ENCODE measurements at regions not wholly inside any gene's neighbourhood (a gene's known extent, or its start where the extent isn't known, plus 50 kb on each side); places are given as distances from the start of the nearest gene placed in this dataset.
"Not testable (repeated sequence)": the region's sequence is repeated elsewhere in the genome, so short reads cannot be mapped to it uniquely, and the experiment has no call there.

GRCh38 chr2:58435246-58435645 is 194.1 kb upstream of the FANCL start:
- FAIRE-seq = no peak

- no peak for FAIRE-seq
Observed at GRCh38 chr2:58434692-58435091, 193.6 kb upstream of the FANCL start.

- no peak for FAIRE-seq
Observed at GRCh38 chr2:58432491-58433170, 191.5 kb upstream of the FANCL start.

GRCh38 chr2:58429014-58429875 is 188.1 kb upstream of the FANCL start:
- no peak for FAIRE-seq

DNA sequence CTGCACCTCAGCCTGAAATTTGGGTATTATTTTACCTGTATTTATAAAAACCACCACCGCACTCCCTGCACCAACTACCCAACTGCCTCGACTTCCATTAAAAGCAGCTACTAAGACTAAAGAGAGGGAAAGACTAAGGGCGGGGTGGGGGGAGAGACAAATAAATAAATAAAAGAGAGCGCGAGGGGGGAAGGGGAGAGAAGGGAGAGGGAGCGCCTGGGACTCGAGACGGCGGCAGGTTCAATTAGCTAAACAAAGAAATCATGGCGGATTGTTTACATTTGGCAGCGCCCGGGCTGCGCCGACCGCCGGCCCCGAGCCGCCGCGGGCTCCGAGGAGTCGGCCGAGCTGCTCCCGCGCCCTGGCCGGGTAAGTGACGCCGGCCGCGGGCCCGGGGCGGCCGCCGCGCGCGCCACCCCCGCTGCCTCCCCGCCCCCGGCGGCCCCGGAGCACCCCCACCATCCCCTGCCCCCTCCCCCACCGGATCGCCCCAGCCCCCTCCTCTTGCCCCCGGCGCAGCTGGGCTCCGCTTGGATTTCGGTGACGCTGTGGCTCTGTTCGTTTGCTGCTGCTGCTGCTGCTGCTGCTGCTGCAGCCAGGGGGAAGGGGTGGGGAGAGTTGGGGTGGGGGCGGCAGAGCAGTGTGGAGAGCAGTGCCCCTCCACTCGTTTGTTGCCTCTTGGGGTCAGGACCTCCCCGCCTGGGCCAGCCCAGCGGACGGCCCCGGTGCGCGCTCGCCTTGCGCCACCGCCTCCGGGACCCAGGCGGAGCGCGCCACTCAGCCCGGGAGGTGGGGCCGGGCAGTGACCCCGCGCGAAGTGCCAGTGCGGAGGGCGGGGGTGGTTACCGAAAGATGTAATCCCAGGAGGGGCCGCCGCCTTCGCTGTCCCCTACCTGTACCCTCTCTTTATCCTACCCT is 187.2 kb upstream of the FANCL start:
- FAIRE-seq = no peak

- FAIRE-seq = no peak
Observed at GRCh38 chr2:58427572-58428095, 186.5 kb upstream of the FANCL start.

- no peak for FAIRE-seq
Observed at GRCh38 chr2:58425368-58425767, 184.2 kb upstream of the FANCL start.

- FAIRE-seq = no peak
Observed at GRCh38 chr2:58419983-58420382, 178.9 kb upstream of the FANCL start.

DNA sequence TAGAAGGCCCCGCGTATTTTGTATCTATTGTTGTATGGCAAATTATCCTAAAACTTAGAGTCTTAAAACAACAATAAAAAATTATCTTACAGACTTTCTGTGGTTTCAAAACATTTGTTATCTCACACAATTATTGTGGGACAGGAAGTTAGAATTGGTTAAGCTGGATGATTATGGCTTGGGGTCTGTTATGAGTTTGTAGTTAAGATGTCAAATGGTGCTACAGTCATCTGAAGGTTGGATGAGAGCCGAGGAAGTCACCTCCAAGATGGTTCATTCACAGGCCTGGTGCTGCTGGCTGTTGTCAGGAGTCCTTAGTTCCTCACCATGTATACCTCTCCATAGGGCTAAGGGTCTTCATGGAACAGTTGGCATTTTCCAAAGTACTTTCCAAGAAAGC is 175.6 kb upstream of the FANCL start:
- FAIRE-seq = no peak

GRCh38 chr2:58414506-58414905 is 173.4 kb upstream of the FANCL start:
- FAIRE-seq = no peak

GRCh38 chr2:58410549-58410948 is 169.4 kb upstream of the FANCL start:
- no peak for FAIRE-seq

- FAIRE-seq = no peak
Observed at GRCh38 chr2:58407487-58407886, 166.4 kb upstream of the FANCL start.

GRCh38 chr2:58405341-58405740 is 164.2 kb upstream of the FANCL start:
- FAIRE-seq = no peak

GRCh38 chr2:58401936-58402335 is 160.8 kb upstream of the FANCL start:
- FAIRE-seq = no peak

- no peak for FAIRE-seq
Observed at GRCh38 chr2:58398406-58398805, 157.3 kb upstream of the FANCL start.

- no peak for FAIRE-seq
Observed at GRCh38 chr2:58387701-58388100, 146.6 kb upstream of the FANCL start.

GRCh38 chr2:58386904-58387303 is 145.8 kb upstream of the FANCL start:
- not testable (repeated sequence) for FAIRE-seq

DNA sequence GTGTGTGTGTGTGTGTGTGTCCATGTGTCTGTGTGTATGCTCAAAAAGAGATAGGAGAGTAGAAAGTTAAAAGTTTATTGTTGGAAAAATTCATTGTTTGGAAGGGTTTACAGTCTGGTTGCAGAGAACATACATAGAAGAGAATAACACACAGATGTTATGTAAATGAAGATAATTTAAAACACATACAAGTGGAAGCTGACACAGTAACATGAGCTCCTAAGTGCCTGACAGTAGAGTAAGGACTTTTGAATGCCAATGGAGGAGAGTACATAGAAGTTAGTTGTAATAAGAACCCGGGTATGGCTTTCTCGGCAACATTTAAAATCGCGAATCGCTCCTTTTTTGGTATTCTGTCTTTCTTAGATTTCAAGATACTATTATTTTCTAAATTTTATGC is 137.0 kb upstream of the FANCL start:
- no peak for FAIRE-seq

DNA sequence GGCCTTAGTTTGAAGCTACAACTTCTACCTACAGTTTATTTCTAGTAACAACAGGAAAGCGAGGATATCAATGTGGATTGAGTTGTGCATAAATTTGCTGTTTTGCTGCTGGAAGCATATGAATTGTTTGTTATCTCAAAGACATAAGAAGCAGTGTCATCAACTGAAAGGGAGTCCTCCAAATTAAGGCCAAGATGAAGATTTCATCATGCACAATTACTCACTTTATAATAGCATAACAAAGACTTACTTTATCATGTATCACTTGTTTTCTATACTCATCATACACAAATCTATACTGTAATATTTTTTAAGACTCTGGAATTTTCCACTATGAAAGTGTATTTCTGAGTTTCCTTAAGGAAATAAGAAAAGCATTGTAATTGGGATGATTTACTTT is 136.1 kb upstream of the FANCL start:
- FAIRE-seq = no peak

DNA sequence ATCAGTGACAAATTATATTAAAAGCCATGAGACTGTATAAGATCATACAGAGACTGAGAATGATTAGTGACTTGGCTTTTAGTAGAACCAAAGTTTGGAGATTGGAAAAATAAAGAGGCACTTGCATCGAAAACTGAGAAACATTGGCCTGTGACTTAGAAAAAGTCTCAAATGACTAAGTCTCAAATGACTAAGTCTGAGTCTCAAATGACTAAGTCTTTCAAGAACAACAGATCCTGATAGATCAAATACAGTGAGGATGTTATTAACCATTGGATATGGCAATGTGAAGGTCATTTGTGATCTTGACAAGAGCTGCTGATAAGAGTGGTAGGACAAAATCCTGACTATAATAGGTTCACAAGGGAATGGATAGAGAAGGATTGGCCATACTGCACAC is 135.5 kb upstream of the FANCL start:
- no peak for FAIRE-seq

DNA sequence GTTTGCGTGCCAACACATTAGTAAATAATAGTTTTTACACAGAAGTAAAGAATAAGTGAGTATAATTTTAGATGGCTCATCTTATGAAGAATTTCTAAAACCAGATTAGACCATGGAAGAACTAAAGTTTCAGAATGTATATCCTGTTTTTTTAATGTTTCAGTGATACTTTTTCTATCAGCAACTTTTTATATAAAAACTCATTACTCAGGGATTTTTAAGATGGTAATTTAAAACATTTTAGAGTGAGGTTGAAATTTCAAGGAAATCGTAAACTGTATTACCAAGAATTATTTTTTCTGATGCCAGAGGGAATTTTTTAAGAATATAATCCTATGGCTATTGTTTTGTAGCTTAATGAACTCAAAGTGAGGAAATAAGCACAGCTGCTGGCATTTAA is 128.5 kb upstream of the FANCL start:
- no peak for FAIRE-seq

DNA sequence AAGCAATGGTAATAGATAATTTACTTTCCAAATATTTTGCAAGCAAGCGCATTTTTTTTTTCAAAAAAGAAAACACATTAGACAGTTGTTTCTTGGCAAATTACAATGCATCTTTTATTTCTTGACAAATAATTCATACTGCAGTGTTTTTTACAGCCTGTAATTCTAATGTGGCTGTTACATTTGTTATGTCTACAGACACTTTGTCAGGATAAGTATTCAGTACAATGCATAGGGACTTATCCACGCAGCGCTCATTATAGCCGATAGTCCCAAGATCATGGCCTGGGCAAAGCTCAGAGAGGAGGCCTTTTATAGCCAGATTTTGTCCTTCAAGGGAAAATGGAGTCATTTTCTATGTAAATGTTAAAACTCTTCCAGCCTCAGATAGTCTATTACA is 123.0 kb upstream of the FANCL start:
- no peak for FAIRE-seq

DNA sequence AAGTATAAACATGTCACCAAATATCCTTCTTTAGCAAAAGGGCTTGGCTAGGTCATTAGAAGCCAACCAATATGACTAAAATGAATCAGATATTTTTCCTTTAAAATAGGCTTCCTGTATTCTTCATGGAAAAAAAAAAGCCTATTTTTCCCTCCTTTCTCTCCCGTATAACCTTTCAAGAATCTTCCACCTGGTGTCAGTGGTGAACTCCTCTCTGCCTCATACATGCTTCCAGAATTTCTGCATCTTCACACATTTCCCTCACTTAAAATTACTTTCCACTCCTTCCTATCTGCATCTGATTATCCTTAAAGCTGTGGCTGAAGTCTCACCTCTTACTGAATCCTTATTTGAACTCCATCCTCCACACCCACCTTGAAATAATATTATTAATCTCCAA is 116.9 kb upstream of the FANCL start:
- FAIRE-seq = no peak

Data from TTC549 (cell line).